HG03571 (cell line): ENCODE measurements at regions not wholly inside any gene's neighbourhood (a gene's known extent, or its start where the extent isn't known, plus 50 kb on each side); places are given as distances from the start of the nearest gene placed in this dataset.

ENCODE experiments used
- ATAC-seq: cut with Tn5 transposase; IDR thresholded peaks from one replicate; pipeline ENCODE4 v1.9.1; 2021; ENCODE audit not compliant: unreplicated experiment

- no peak for ATAC-seq
Measured at GRCh38 chr9:109830545-109830944, 50.5 kb downstream of the PALM2AKAP2 start.

GRCh38 chr9:109831998-109832658 is 52.1 kb downstream of the PALM2AKAP2 start:
- no peak for ATAC-seq

- no peak for ATAC-seq
Measured at GRCh38 chr9:109834855-109835254, 54.9 kb downstream of the PALM2AKAP2 start.

GRCh38 chr9:109843641-109844040 is 63.6 kb downstream of the PALM2AKAP2 start:
- no peak for ATAC-seq

- no peak for ATAC-seq
Measured at GRCh38 chr9:109845226-109845625, 65.2 kb downstream of the PALM2AKAP2 start.

GRCh38 chr9:109846776-109847175 is 66.8 kb downstream of the PALM2AKAP2 start:
- ATAC-seq = no peak

GRCh38 chr9:109852556-109852955 is 72.6 kb downstream of the PALM2AKAP2 start:
- ATAC-seq = no peak

GRCh38 chr9:109855540-109855939 is 75.5 kb downstream of the PALM2AKAP2 start:
- no peak for ATAC-seq

GRCh38 chr9:109856785-109857184 is 76.8 kb downstream of the PALM2AKAP2 start:
- no peak for ATAC-seq

- ATAC-seq = no peak
Measured at GRCh38 chr9:109857336-109857735, 77.3 kb downstream of the PALM2AKAP2 start.

GRCh38 chr9:109859447-109859846 is 79.4 kb downstream of the PALM2AKAP2 start:
- ATAC-seq = no peak

GRCh38 chr9:109860521-109860920 is 80.5 kb downstream of the PALM2AKAP2 start:
- no peak for ATAC-seq

GRCh38 chr9:109861499-109861898 is 81.5 kb downstream of the PALM2AKAP2 start:
- no peak for ATAC-seq

GRCh38 chr9:109861918-109862317 is 81.9 kb downstream of the PALM2AKAP2 start:
- no peak for ATAC-seq

GRCh38 chr9:109862452-109862851 is 82.5 kb downstream of the PALM2AKAP2 start:
- ATAC-seq = no peak

GRCh38 chr9:109863961-109864360 is 84.0 kb downstream of the PALM2AKAP2 start:
- ATAC-seq = no peak

- no peak for ATAC-seq
Measured at GRCh38 chr9:109865521-109865920, 85.5 kb downstream of the PALM2AKAP2 start.

GRCh38 chr9:109868207-109868606 is 88.2 kb downstream of the PALM2AKAP2 start:
- no peak for ATAC-seq

- no peak for ATAC-seq
Measured at GRCh38 chr9:109868722-109869121, 88.7 kb downstream of the PALM2AKAP2 start.

GRCh38 chr9:109870365-109870764 is 90.4 kb downstream of the PALM2AKAP2 start:
- ATAC-seq = no peak

- no peak for ATAC-seq
Measured at GRCh38 chr9:109872901-109873300, 92.9 kb downstream of the PALM2AKAP2 start.

GRCh38 chr9:109875495-109876129 is 95.6 kb downstream of the PALM2AKAP2 start:
- ATAC-seq = no peak
